Esophagus squamous epithelium (tissue), 5 donors: ENCODE measurements at regions not wholly inside any gene's neighbourhood (a gene's known extent, or its start where the extent isn't known, plus 50 kb on each side); places are given as distances from the start of the nearest gene placed in this dataset.
A peak's percentile ranks its signal among the peaks of the same experiment; 100 is the strongest.

Source experiments
- DNase-seq: peaks from one replicate; lab custom pipeline; 2025; lab: John Stamatoyannopoulos, UW
- H3K27ac ChIP-seq, 4 donors: fragments of 200-600 bp; sonication (generic); one replicate each; pipeline ENCODE4 v1.5.1; 2016 to 2019; ENCODE audit warnings: mild to moderate bottlenecking in 1 of 4
- H3K27me3 ChIP-seq, 4 donors: fragments of 200-600 bp; sonication (generic); 1 replicate in 3 of 4; 2 replicates in 1 of 4; pipeline versions ENCODE4 v1.5.1 to v1.6.0; 2017 to 2021; ENCODE audit warnings: antibody characterized with exemption in 1 of 4
- H3K36me3 ChIP-seq, 3 donors: fragments of 200-600 bp; sonication (generic); one replicate each; pipeline ENCODE4 v1.5.1; 2016 to 2019
- H3K4me1 ChIP-seq, 3 donors: fragments of 200-600 bp; sonication (generic); one replicate each; pipeline ENCODE4 v1.5.1; 2017 to 2019
- H3K4me3 ChIP-seq, 4 donors: fragments of 200-600 bp; sonication (generic); 1 replicate in 3 of 4; 2 replicates in 1 of 4; pipeline ENCODE4 v1.5.1; 2016 to 2019; ENCODE audit warnings: mild to moderate bottlenecking in 2 of 4, moderate library complexity in 1 of 4
- H3K9me3 ChIP-seq, 3 donors: fragments of 200-600 bp; sonication (generic); one replicate each; pipeline ENCODE4 v1.5.1; 2016 to 2019
- CTCF ChIP-seq, 6 experiments: fragments of 450-650 bp in 4 of 6; fragments of 200-600 bp in 2 of 6; sonication (generic) in 2 of 6; IDR thresholded peaks; one replicate each; pipeline ENCODE4 v1.5.1; 2016 to 2019; ENCODE audit warnings: antibody characterized with exemption in 6 of 6, mild to moderate bottlenecking in 4 of 6, moderate library complexity in 4 of 6
- POLR2A ChIP-seq, 4 donors: fragments of 450-650 bp; IDR thresholded peaks; one replicate each; pipeline ENCODE4 v1.6.1; 2017; ENCODE audit warnings: antibody characterized with exemption in 4 of 4, mild to moderate bottlenecking in 4 of 4, moderate library complexity in 3 of 4
- WGBS, 2 donors: methylation state at CpG; one replicate each; pipeline ENCODE4 v1.1.5; 2018; 5-methylcytosine and 5-hydroxymethylcytosine counted together
- intact Hi-C: fragments of 100-400 bp; cut with DNase I; formaldehyde crosslinking; loops from one replicate; pipeline ENCODE4 v1.15.0; 2022
- donor health status: DM: yes; HTN: yes; CAD: no.

GRCh38 chr11:88402784-88403183, 65.2 kb upstream of the CTSC start:
- Histone ChIP-seq H3K27ac (peak overlapping the region; percentile 1 to 47 (median 40)), H3K27me3 (no peaks in the 10 kb centered on the region), H3K36me3 (no peaks in the 10 kb centered on the region), H3K9me3 (no peaks in the 10 kb centered on the region), H3K4me1 (peaks cover 13 to 58% (median 22%) of the 10 kb centered on the region in 3 donors), H3K4me3 (no peak overlapping the region)
- intact Hi-C loops = no loop called here
- TF ChIP-seq CTCF (IDR thresholded peaks at IDR 0.05) (no peak), POLR2A (IDR thresholded peaks at IDR 0.05) (no peak)
- 88 to 90% methylated on average over 5 of the region's 5 CpGs for WGBS, 2 donors
- no peak for DNase-seq

GRCh38 chr11:88402192-88402715, 64.7 kb upstream of the CTSC start:
- H3K27me3 ChIP-seq = no peaks in the 10 kb centered on the region
- peak overlapping the region; percentile 1 to 47 (median 25) for H3K27ac ChIP-seq
- no peak for DNase-seq
- intact Hi-C loops = no loop called here
- H3K9me3 ChIP-seq = no peaks in the 10 kb centered on the region
- H3K4me3 ChIP-seq = no peak overlapping the region
- WGBS, 2 donors = 22 to 71% methylated on average over 2 of the region's 2 CpGs
- no peaks in the 10 kb centered on the region for H3K36me3 ChIP-seq
- TF ChIP-seq CTCF (IDR thresholded peaks at IDR 0.05) (no peak), POLR2A (IDR thresholded peaks at IDR 0.05) (no peak)
- H3K4me1 ChIP-seq = peaks cover 13 to 58% (median 22%) of the 10 kb centered on the region in 3 donors

- H3K36me3 ChIP-seq = no peaks in the 10 kb centered on the region
- intact Hi-C loops = no loop called here
- no peaks in the 10 kb centered on the region for H3K9me3 ChIP-seq
- H3K27ac ChIP-seq = no peak overlapping the region
- 60 to 61% methylated on average over 3 of the region's 3 CpGs for WGBS, 2 donors
- no peak for TF ChIP-seq CTCF (IDR thresholded peaks at IDR 0.05)
- TF ChIP-seq POLR2A (IDR thresholded peaks at IDR 0.05) = no peak
- H3K27me3 ChIP-seq = no peaks in the 10 kb centered on the region
- H3K4me1 ChIP-seq = peaks cover 0 to 37% (median 13%) of the 10 kb centered on the region in 3 donors
- no peak for DNase-seq
- H3K4me3 ChIP-seq = no peak overlapping the region
Observed at GRCh38 chr11:88398791-88399570, 61.4 kb upstream of the CTSC start.

GRCh38 chr11:88398372-88398771, 60.8 kb upstream of the CTSC start:
- no peak overlapping the region for H3K27ac ChIP-seq
- no peaks in the 10 kb centered on the region for H3K36me3 ChIP-seq

More at GRCh38 chr11:88398372-88398771, 60.8 kb upstream of the CTSC start:
- WGBS, 2 donors = 21% methylated on average over 2 of the region's 2 CpGs
- H3K4me1 ChIP-seq = peaks cover 0 to 31% (median 13%) of the 10 kb centered on the region in 3 donors
- H3K27me3 ChIP-seq = no peaks in the 10 kb centered on the region
- intact Hi-C loops = no loop called here
- no peak for DNase-seq
- TF ChIP-seq CTCF (IDR thresholded peaks at IDR 0.05) (no peak), POLR2A (IDR thresholded peaks at IDR 0.05) (no peak)
- no peak overlapping the region for H3K4me3 ChIP-seq
- H3K9me3 ChIP-seq = no peaks in the 10 kb centered on the region
